H1 (cell line): ENCODE measurements at regions not wholly inside any gene's neighbourhood (a gene's known extent, or its start where the extent isn't known, plus 50 kb on each side); places are given as distances from the start of the nearest gene placed in this dataset.

Experiments used
- CEBPB ChIP-seq: IDR thresholded peaks from 2 replicates; pipeline ENCODE4 v1.6.1; 2012; ENCODE audit warnings: low read depth, low read length
- GABPA ChIP-seq: IDR thresholded peaks from 2 replicates; pipeline ENCODE4 v1.6.1; 2011; ENCODE audit warnings: mild to moderate bottlenecking, low read length, moderate library complexity, borderline replicate concordance; ENCODE audit not compliant: insufficient read depth
- RFX5 ChIP-seq: IDR thresholded peaks from 2 replicates; pipeline ENCODE4 v1.6.1; 2011; ENCODE audit warnings: low read depth, low read length, improper control_type of control experiment, borderline replicate concordance

GRCh38 chr15:58361273-58361759, 70.5 kb upstream of the LIPC start (continued):
- TF ChIP-seq GABPA (no peak), RFX5 (no peak), CEBPB (no peak)
